ENCODE measurements at regions not wholly inside any gene's neighbourhood (a gene's known extent, or its start where the extent isn't known, plus 50 kb on each side); places are given as distances from the start of the nearest gene placed in this dataset.

GRCh38 chr3:84510007-84510406 lies 448.8 kb upstream of the CADM2 start:
- no peak overlapping the region for H4K5ac ChIP-seq (ENCODE audit: insufficient read length, low read depth, low read length)
- no peaks in the 10 kb centered on the region for H3K79me2 ChIP-seq (ENCODE audit: control insufficient read depth in 1 of 2, insufficient read depth in 2 of 2, low read length in 2 of 2)
- H2BK120ac ChIP-seq (replicated peaks; ENCODE audit: low read depth, low read length): no peak overlapping the region
- H4K91ac ChIP-seq (replicated peaks; ENCODE audit: insufficient read length, low read length): no peak overlapping the region
- no peak overlapping the region for H3K4me3 ChIP-seq (ENCODE audit: extremely low read depth in 1 of 4, insufficient read depth in 2 of 4, low read depth in 3 of 4, low read length in 4 of 4)
- no peaks in the 10 kb centered on the region for H3K23me2 ChIP-seq (ENCODE audit: low read depth, low read length)
- no peak overlapping the region for H2AFZ ChIP-seq (ENCODE audit: low read length)
- H4K20me1 ChIP-seq (replicated peaks in 1 of 2; ENCODE audit: control insufficient read depth in 1 of 2, insufficient read depth in 2 of 2, low read length in 2 of 2): no peaks in the 10 kb centered on the region
- no peak overlapping the region for H3K4me2 ChIP-seq (ENCODE audit: insufficient read depth in 1 of 2, low read depth in 2 of 2, low read length in 2 of 2)
- no peak overlapping the region for H2BK15ac ChIP-seq (ENCODE audit: low read length)
- 0 out of 4 replicates have a peak, but pooled peaks cover 0 to 2% of the 10 kb centered on the region in 2 experiments for H3K9me3 ChIP-seq (ENCODE audit: insufficient read depth in 2 of 2, low read depth in 1 of 2, low read length in 1 of 2)
- no peaks in the 10 kb centered on the region for H3K79me1 ChIP-seq (ENCODE audit: low read depth, low read length)
- H4K8ac ChIP-seq (ENCODE audit: extremely low read depth, insufficient read depth, low read length): no peak overlapping the region
- no peak overlapping the region for H3K4ac ChIP-seq (replicated peaks; ENCODE audit: insufficient read length, low read depth, low read length)
- no peak overlapping the region for H3K18ac ChIP-seq (ENCODE audit: extremely low read depth, low read length)
- H2BK5ac ChIP-seq (ENCODE audit: low read depth, low read length): no peak overlapping the region
- CTCF ChIA-PET (ENCODE audit: partially characterized antibody): interaction anchor here (0.6 to 1.6 kb wide), 4 partner anchors 11 to 655 kb away, joined by 3 to 4 read pairs (median 3); no protein-coding TSS in a partner anchor
- H3K23ac ChIP-seq (ENCODE audit: insufficient read length): no peak overlapping the region
- DNase-seq (ENCODE audit: low read depth in 1 of 2, low spot score in 2 of 2): no peak
- POLR2A ChIA-PET (ENCODE audit: partially characterized antibody): no interaction called here
- no peaks in the 10 kb centered on the region for H3K36me3 ChIP-seq (ENCODE audit: control insufficient read depth in 2 of 4, insufficient read depth in 4 of 4, low read length in 3 of 4)
- no peak overlapping the region for H2BK20ac ChIP-seq (ENCODE audit: low read length)
- no peaks in the 10 kb centered on the region for H3K4me1 ChIP-seq (replicated peaks in 1 of 4; ENCODE audit: control insufficient read depth in 3 of 4, insufficient read depth in 4 of 4, low read length in 3 of 4)
- no peaks in the 10 kb centered on the region for H3K27me3 ChIP-seq (replicated peaks in 1 of 4; ENCODE audit: control insufficient read depth in 3 of 4, extremely low read depth in 1 of 4, insufficient read depth in 3 of 4, low read length in 3 of 4)
- H2BK12ac ChIP-seq (ENCODE audit: low read depth, low read length): no peak overlapping the region
- H3K27ac ChIP-seq (ENCODE audit: low read depth, low read length): no peak overlapping the region
- WGBS, 2 experiments (ENCODE audit: extremely low coverage in 1 of 2, insufficient coverage in 1 of 2, insufficient read length in 1 of 2, insufficient replicate concordance in 2 of 2, low coverage in 1 of 2, low lambda C conversion rate in 2 of 2, missing lambda C conversion rate in 1 of 2): 88% methylated on average over 3 of the region's 3 CpGs; no CpG with 5 or more reads in 1 of the 2 experiments
- FAIRE-seq: no peak
- H3K14ac ChIP-seq (ENCODE audit: insufficient read length): no peak overlapping the region
- H2AK5ac ChIP-seq (ENCODE audit: low read depth, low read length): no peak overlapping the region
- H3K56ac ChIP-seq (replicated peaks; ENCODE audit: insufficient read length, low read depth, low read length): no peak overlapping the region
- no peak overlapping the region for H3K9ac ChIP-seq (replicated peaks in 1 of 4; ENCODE audit: extremely low read depth in 1 of 4, low read depth in 3 of 4, low read length in 3 of 4)
- TF ChIP-seq NRF1 (IDR thresholded peaks at IDR 0.05; ENCODE audit: low read depth, low read length) (no peak), CHD2 (IDR thresholded peaks at IDR 0.05; ENCODE audit: low read length) (no peak), POLR2A (IDR thresholded peaks at IDR 0.05; ENCODE audit: control extremely low read depth in 1 of 2, low read depth in 2 of 2, low read length in 2 of 2) (no peak), SIX5 (IDR thresholded peaks at IDR 0.05; ENCODE audit: low read depth, low read length) (no peak), SIRT6 (IDR thresholded peaks at IDR 0.05; ENCODE audit: low read length) (no peak), EGR1 (IDR thresholded peaks at IDR 0.05; ENCODE audit: borderline replicate concordance, low read depth, low read length) (no peak), CTCF (IDR thresholded peaks at IDR 0.05; ENCODE audit: control extremely low read depth in 1 of 3, insufficient read depth in 1 of 3, low read depth in 1 of 3, low read length in 3 of 3) (peak in 2 of 3 experiments; percentile 17 to 38; a peak in 2 of 4 replicates), RAD21 (IDR thresholded peaks at IDR 0.05 in 1 of 2, conservative IDR thresholded peaks at IDR 0.05 in 1 of 2; ENCODE audit: low read depth in 2 of 2, low read length in 2 of 2) (peak; percentile 20 to 39; a peak in 3 of 4 replicates), EZH2 (IDR thresholded peaks at IDR 0.05; ENCODE audit: low read depth, low read length, severe bottlenecking) (no peak), YY1 (IDR thresholded peaks at IDR 0.05; ENCODE audit: low read depth, low read length) (no peak), SP2 (IDR thresholded peaks at IDR 0.05; ENCODE audit: low read length) (no peak), SP1 (IDR thresholded peaks at IDR 0.05; ENCODE audit: low read depth, low read length) (no peak), BACH1 (IDR thresholded peaks at IDR 0.05; ENCODE audit: low read length) (no peak)
